ENCODE measurements at regions not wholly inside any gene's neighbourhood (a gene's known extent, or its start where the extent isn't known, plus 50 kb on each side); places are given as distances from the start of the nearest gene placed in this dataset.

- TF ChIP-seq ZNF274 (IDR thresholded peaks at IDR 0.05; ENCODE audit: low read depth, low read length): no peak
- TF ChIP-seq YY1 (IDR thresholded peaks at IDR 0.05; ENCODE audit: insufficient read depth, insufficient read length): no peak
Observed at GRCh38 chr4:28444886-28445496, 1584.3 kb downstream of the STIM2 start.

Measured in NT2/D1 (cell line).